ENCODE measurements at regions not wholly inside any gene's neighbourhood (a gene's known extent, or its start where the extent isn't known, plus 50 kb on each side); places are given as distances from the start of the nearest gene placed in this dataset.

- Mint-ChIP-seq H3K36me3 (no peaks in the 10 kb centered on the region), H3K4me3 (no peak overlapping the region), H3K27ac (no peak overlapping the region), H3K4me1 (no peaks in the 10 kb centered on the region), H3K27me3 (peaks cover 0 to 1% of the 10 kb centered on the region in 2 donors), H3K9me3 (peaks cover 0 to 14% (median 5%) of the 10 kb centered on the region in 5 donors)
- ChIA-PET CTCF (no interaction called here), POLR2A (no interaction called here)
- Histone ChIP-seq H3K36me3 (ENCODE audit: insufficient read depth, low read length) (no peaks in the 10 kb centered on the region), H3K27ac (ENCODE audit: low read depth, low read length) (no peak overlapping the region), H3K9me3 (ENCODE audit: low read length) (no peaks in the 10 kb centered on the region), H3K4me1 (ENCODE audit: insufficient read depth, low read length) (no peaks in the 10 kb centered on the region), H3K27me3 (ENCODE audit: insufficient read depth, low read length, poor library complexity, severe bottlenecking) (no peaks in the 10 kb centered on the region), H3K4me3 (ENCODE audit: low read length) (no peak overlapping the region)
- DNase-seq = no peak
These were observed 163.8 kb upstream of the ESRRG start for GRCh38 chr1:216887032-216887431.

GRCh38 chr1:216884614-216885229, 161.5 kb upstream of the ESRRG start:
- no peaks in the 10 kb centered on the region for H3K4me1 ChIP-seq (ENCODE audit: insufficient read depth, low read length)
- Mint-ChIP-seq H3K36me3 (no peaks in the 10 kb centered on the region), H3K9me3 (peaks cover 0 to 14% (median 2%) of the 10 kb centered on the region in 5 donors), H3K27me3 (peaks cover 0 to 1% of the 10 kb centered on the region in 2 donors), H3K27ac (no peak overlapping the region), H3K4me3 (no peak overlapping the region), H3K4me1 (no peaks in the 10 kb centered on the region)
- ChIA-PET POLR2A (no interaction called here), CTCF (no interaction called here)
- H3K4me3 ChIP-seq (ENCODE audit: low read length) = no peak overlapping the region
- H3K27me3 ChIP-seq (ENCODE audit: insufficient read depth, low read length, poor library complexity, severe bottlenecking) = no peaks in the 10 kb centered on the region
- no peaks in the 10 kb centered on the region for H3K36me3 ChIP-seq (ENCODE audit: insufficient read depth, low read length)
- H3K9me3 ChIP-seq (ENCODE audit: low read length) = no peaks in the 10 kb centered on the region
- DNase-seq = no peak
- no peak overlapping the region for H3K27ac ChIP-seq (ENCODE audit: low read depth, low read length)

- no peaks in the 10 kb centered on the region for H3K36me3 Mint-ChIP-seq
- no peaks in the 10 kb centered on the region for H3K9me3 ChIP-seq (ENCODE audit: low read length)
- no peaks in the 10 kb centered on the region for H3K4me1 Mint-ChIP-seq
- H3K9me3 Mint-ChIP-seq = peaks cover 0 to 16% (median 2%) of the 10 kb centered on the region in 5 donors
- H3K4me3 Mint-ChIP-seq = no peak overlapping the region
- no peaks in the 10 kb centered on the region for H3K36me3 ChIP-seq (ENCODE audit: insufficient read depth, low read length)
- ChIA-PET POLR2A (no interaction called here), CTCF (no interaction called here)
- no peak overlapping the region for H3K27ac Mint-ChIP-seq
- no peak overlapping the region for H3K27ac ChIP-seq (ENCODE audit: low read depth, low read length)
- no peak for DNase-seq
- no peak overlapping the region for H3K4me3 ChIP-seq (ENCODE audit: low read length)
- peaks cover 0 to 1% of the 10 kb centered on the region in 2 donors for H3K27me3 Mint-ChIP-seq
- no peaks in the 10 kb centered on the region for H3K4me1 ChIP-seq (ENCODE audit: insufficient read depth, low read length)
- H3K27me3 ChIP-seq (ENCODE audit: insufficient read depth, low read length, poor library complexity, severe bottlenecking) = no peaks in the 10 kb centered on the region
These were observed 160.3 kb upstream of the ESRRG start for GRCh38 chr1:216883518-216883917.

- H3K4me3 ChIP-seq (ENCODE audit: low read length) = no peak overlapping the region
- H3K36me3 Mint-ChIP-seq = no peaks in the 10 kb centered on the region
- no peak for DNase-seq
- H3K27ac ChIP-seq (ENCODE audit: low read depth, low read length) = no peak overlapping the region
- H3K27me3 Mint-ChIP-seq = peaks cover 0 to 1% of the 10 kb centered on the region in 2 donors
- H3K4me1 ChIP-seq (ENCODE audit: insufficient read depth, low read length) = no peaks in the 10 kb centered on the region
- H3K36me3 ChIP-seq (ENCODE audit: insufficient read depth, low read length) = no peaks in the 10 kb centered on the region
- no peaks in the 10 kb centered on the region for H3K4me1 Mint-ChIP-seq
- no peaks in the 10 kb centered on the region for H3K9me3 ChIP-seq (ENCODE audit: low read length)
- ChIA-PET POLR2A (no interaction called here), CTCF (no interaction called here)
- H3K9me3 Mint-ChIP-seq = peaks cover 0 to 15% (median 2%) of the 10 kb centered on the region in 5 donors
- no peak overlapping the region for H3K4me3 Mint-ChIP-seq
- H3K27ac Mint-ChIP-seq = no peak overlapping the region
- no peaks in the 10 kb centered on the region for H3K27me3 ChIP-seq (ENCODE audit: insufficient read depth, low read length, poor library complexity, severe bottlenecking)
These were observed 158.5 kb upstream of the ESRRG start for GRCh38 chr1:216881695-216882094.

- ChIA-PET CTCF (no interaction called here), POLR2A (no interaction called here)
- Histone ChIP-seq H3K4me3 (ENCODE audit: low read length) (no peak overlapping the region), H3K4me1 (ENCODE audit: insufficient read depth, low read length) (no peaks in the 10 kb centered on the region), H3K36me3 (ENCODE audit: insufficient read depth, low read length) (no peaks in the 10 kb centered on the region), H3K27ac (ENCODE audit: low read depth, low read length) (no peak overlapping the region), H3K9me3 (ENCODE audit: low read length) (no peaks in the 10 kb centered on the region), H3K27me3 (ENCODE audit: insufficient read depth, low read length, poor library complexity, severe bottlenecking) (no peaks in the 10 kb centered on the region)
- Mint-ChIP-seq H3K4me1 (no peaks in the 10 kb centered on the region), H3K27me3 (no peaks in the 10 kb centered on the region), H3K9me3 (peaks cover 0 to 19% (median 5%) of the 10 kb centered on the region in 5 donors), H3K4me3 (no peak overlapping the region), H3K36me3 (no peaks in the 10 kb centered on the region), H3K27ac (no peak overlapping the region)
- DNase-seq = no peak
These were observed 143.5 kb upstream of the ESRRG start for GRCh38 chr1:216866714-216867113.

DNA sequence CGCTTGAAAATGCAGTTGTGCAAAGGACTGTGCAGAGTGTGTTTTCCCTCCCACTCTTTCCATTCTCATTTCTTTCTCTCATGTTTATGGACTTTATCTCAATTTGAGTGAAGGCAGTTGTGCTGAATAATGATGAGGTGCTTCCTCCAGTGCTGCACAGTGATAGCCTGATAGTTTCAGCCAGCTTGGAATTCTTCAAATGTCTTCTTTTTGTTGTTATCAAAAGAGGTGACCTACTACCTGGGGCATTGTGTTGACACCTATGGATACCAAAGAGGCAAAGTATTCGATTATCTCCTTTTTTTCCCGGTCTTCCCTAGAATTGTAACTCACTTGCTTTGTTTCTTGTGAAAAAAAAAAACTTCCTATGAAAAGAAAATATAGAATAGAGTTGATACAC, 132.6 kb upstream of the ESRRG start:
- H3K36me3 ChIP-seq (ENCODE audit: insufficient read depth, low read length) = no peaks in the 10 kb centered on the region
- no peaks in the 10 kb centered on the region for H3K27me3 ChIP-seq (ENCODE audit: insufficient read depth, low read length, poor library complexity, severe bottlenecking)
- peaks cover 0 to 3% of the 10 kb centered on the region in 2 donors for H3K27me3 Mint-ChIP-seq
- no peak overlapping the region for H3K27ac Mint-ChIP-seq
- H3K4me3 Mint-ChIP-seq = no peak overlapping the region
- no peaks in the 10 kb centered on the region for H3K36me3 Mint-ChIP-seq
- H3K4me1 Mint-ChIP-seq = no peaks in the 10 kb centered on the region
- no peaks in the 10 kb centered on the region for H3K9me3 ChIP-seq (ENCODE audit: low read length)
- DNase-seq = no peak
- H3K4me3 ChIP-seq (ENCODE audit: low read length) = no peak overlapping the region
- H3K9me3 Mint-ChIP-seq = peaks cover 0 to 18% (median 11%) of the 10 kb centered on the region in 5 donors
- H3K4me1 ChIP-seq (ENCODE audit: insufficient read depth, low read length) = no peaks in the 10 kb centered on the region
- CTCF ChIA-PET = no interaction called here
- POLR2A ChIA-PET = no interaction called here
- no peak overlapping the region for H3K27ac ChIP-seq (ENCODE audit: low read depth, low read length)

DNA sequence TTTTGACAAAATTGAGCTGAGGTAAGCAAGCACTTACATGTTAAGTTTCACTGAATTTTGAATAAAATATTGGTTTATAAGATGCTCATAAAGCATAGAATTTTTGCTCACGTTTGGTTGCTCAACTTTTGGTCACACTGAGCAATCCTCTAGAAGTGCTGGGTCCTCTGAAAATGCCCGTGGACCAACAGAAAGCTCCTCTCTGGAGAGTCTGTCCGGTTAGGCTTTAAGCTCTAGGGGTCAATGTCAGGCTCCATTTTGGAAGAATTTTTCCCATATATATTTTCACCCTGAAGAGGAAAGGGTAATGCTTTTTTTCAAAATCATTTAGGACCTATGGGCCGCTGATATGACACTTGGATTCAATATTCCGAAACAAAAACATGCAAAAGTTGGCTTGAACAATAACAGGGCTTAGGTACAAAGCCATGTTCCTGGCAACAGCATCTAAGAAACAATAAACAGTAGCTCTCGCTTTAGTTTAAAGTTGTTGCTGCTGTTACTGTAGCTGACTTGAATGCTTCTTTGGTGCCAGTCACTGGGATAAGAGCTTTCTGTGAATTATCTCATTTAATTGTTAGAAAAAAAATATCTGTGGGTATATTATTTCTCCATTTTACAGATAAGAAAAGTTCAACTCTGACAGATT, 131.7 kb upstream of the ESRRG start:
- no peaks in the 10 kb centered on the region for H3K36me3 Mint-ChIP-seq
- Histone ChIP-seq H3K9me3 (ENCODE audit: low read length) (no peaks in the 10 kb centered on the region), H3K4me3 (ENCODE audit: low read length) (no peak overlapping the region), H3K4me1 (ENCODE audit: insufficient read depth, low read length) (no peaks in the 10 kb centered on the region), H3K36me3 (ENCODE audit: insufficient read depth, low read length) (no peaks in the 10 kb centered on the region), H3K27ac (ENCODE audit: low read depth, low read length) (no peak overlapping the region), H3K27me3 (ENCODE audit: insufficient read depth, low read length, poor library complexity, severe bottlenecking) (no peaks in the 10 kb centered on the region)
- H3K27ac Mint-ChIP-seq = no peak overlapping the region
- CTCF ChIA-PET = no interaction called here
- no peak for DNase-seq
- H3K9me3 Mint-ChIP-seq = peaks cover 0 to 22% (median 11%) of the 10 kb centered on the region in 5 donors
- H3K4me3 Mint-ChIP-seq = no peak overlapping the region
- H3K4me1 Mint-ChIP-seq = no peaks in the 10 kb centered on the region
- H3K27me3 Mint-ChIP-seq = peaks cover 0 to 3% of the 10 kb centered on the region in 2 donors
- POLR2A ChIA-PET = no interaction called here

GRCh38 chr1:216851073-216851472, 127.8 kb upstream of the ESRRG start:
- H3K4me3 Mint-ChIP-seq = no peak overlapping the region
- no peaks in the 10 kb centered on the region for H3K4me1 Mint-ChIP-seq
- Histone ChIP-seq H3K9me3 (ENCODE audit: low read length) (no peaks in the 10 kb centered on the region), H3K27me3 (ENCODE audit: insufficient read depth, low read length, poor library complexity, severe bottlenecking) (no peaks in the 10 kb centered on the region), H3K27ac (ENCODE audit: low read depth, low read length) (no peak overlapping the region), H3K36me3 (ENCODE audit: insufficient read depth, low read length) (no peaks in the 10 kb centered on the region), H3K4me1 (ENCODE audit: insufficient read depth, low read length) (no peaks in the 10 kb centered on the region), H3K4me3 (ENCODE audit: low read length) (no peak overlapping the region)
- ChIA-PET POLR2A (no interaction called here), CTCF (no interaction called here)
- H3K36me3 Mint-ChIP-seq = no peaks in the 10 kb centered on the region
- no peak for DNase-seq
- no peak overlapping the region for H3K27ac Mint-ChIP-seq
- H3K27me3 Mint-ChIP-seq = peaks cover 0 to 3% of the 10 kb centered on the region in 2 donors
- peaks cover 0 to 12% (median 9%) of the 10 kb centered on the region in 5 donors for H3K9me3 Mint-ChIP-seq
